Fibroblast of the aortic adventitia (primary cell): ENCODE measurements at regions not wholly inside any gene's neighbourhood (a gene's known extent, or its start where the extent isn't known, plus 50 kb on each side); places are given as distances from the start of the nearest gene placed in this dataset.

ENCODE experiments used
- DNase-seq: peaks from one replicate; pipeline ENCODE4 v3.0.0-alpha.2; 2010; ENCODE audit warnings: low read depth
- H3K4me3 ChIP-seq: 2 replicates; pipeline ENCODE4 v1.5.1; 2011; ENCODE audit warnings: low read depth, mild to moderate bottlenecking, control low read depth, low read length, moderate library complexity
- TF ChIP-seq, protein P1 (sequence below): IDR thresholded peaks from 2 replicates; pipeline ENCODE4 v1.5.1; 2011; ENCODE audit warnings: mild to moderate bottlenecking, low read length, control low read depth, inconsistent platforms; ENCODE audit not compliant: insufficient read depth

DNA sequence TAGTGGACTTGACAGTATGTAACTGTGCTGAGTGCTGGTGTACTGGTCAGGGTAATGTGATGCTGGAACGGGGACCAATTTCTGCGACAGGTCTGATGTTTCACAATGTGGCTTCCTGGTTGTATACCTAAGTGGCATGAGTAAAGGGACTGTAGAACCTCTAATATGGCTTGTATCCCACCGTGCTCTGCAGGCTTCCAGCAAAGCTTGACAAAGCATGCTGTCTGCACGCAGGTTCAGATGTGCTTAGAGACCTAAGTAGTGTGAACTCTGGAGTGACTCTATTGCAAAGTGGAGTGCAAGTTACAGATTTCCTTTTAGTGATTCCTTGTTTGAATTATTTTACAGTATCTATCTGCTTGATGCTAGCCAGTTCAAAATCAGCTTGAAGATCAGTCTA is 415.8 kb upstream of the NOVA1 start:
- no peak for DNase-seq
- H3K4me3 ChIP-seq: no peak overlapping the region
- TF ChIP-seq, protein P1, sequence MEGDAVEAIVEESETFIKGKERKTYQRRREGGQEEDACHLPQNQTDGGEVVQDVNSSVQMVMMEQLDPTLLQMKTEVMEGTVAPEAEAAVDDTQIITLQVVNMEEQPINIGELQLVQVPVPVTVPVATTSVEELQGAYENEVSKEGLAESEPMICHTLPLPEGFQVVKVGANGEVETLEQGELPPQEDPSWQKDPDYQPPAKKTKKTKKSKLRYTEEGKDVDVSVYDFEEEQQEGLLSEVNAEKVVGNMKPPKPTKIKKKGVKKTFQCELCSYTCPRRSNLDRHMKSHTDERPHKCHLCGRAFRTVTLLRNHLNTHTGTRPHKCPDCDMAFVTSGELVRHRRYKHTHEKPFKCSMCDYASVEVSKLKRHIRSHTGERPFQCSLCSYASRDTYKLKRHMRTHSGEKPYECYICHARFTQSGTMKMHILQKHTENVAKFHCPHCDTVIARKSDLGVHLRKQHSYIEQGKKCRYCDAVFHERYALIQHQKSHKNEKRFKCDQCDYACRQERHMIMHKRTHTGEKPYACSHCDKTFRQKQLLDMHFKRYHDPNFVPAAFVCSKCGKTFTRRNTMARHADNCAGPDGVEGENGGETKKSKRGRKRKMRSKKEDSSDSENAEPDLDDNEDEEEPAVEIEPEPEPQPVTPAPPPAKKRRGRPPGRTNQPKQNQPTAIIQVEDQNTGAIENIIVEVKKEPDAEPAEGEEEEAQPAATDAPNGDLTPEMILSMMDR: no peak

DNA sequence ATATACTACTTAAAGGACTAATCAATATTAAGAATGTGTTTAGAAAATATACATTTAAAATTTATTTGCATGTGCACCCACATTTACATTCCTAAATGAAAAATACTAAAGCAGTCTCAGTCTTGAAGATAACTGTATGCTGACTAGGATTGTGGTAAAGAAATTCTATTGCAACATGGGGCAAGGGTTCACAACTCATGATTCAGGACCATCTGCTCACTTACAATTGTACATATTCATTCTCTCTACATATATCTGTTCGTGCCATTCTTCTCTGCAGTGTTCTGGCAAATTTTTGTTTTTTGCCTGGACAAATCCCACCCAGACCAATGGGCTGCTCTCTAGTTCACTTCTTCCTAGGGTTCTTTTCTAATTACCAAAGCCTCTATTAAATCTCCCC is 417.2 kb upstream of the NOVA1 start:
- TF ChIP-seq, protein P1: no peak
- no peak overlapping the region for H3K4me3 ChIP-seq
- no peak for DNase-seq

- H3K4me3 ChIP-seq: no peak overlapping the region
- no peak for DNase-seq
- TF ChIP-seq, protein P1: no peak
Measured at GRCh38 chr14:27025648-27026047, 427.8 kb upstream of the NOVA1 start.

DNA sequence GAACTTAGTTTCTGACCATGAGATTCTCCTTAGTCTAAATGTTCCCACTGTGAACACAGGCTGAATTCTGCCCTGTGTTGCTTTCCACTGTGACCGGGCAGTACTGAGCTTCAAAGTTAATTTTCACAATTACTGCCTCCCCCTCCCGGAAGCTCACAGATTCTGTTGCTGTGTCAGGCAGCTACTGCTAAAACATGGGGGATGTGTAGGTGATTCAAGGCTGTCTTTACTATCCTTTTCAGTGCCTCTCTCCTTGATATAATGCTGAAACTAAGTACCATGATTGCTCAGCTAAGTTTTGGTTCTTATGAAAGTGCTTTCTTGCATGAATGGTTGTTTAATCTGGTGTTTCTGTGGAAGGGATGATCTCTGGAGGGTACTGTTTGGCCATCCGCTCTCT is 428.3 kb upstream of the NOVA1 start:
- TF ChIP-seq, protein P1: no peak
- no peak overlapping the region for H3K4me3 ChIP-seq

DNA sequence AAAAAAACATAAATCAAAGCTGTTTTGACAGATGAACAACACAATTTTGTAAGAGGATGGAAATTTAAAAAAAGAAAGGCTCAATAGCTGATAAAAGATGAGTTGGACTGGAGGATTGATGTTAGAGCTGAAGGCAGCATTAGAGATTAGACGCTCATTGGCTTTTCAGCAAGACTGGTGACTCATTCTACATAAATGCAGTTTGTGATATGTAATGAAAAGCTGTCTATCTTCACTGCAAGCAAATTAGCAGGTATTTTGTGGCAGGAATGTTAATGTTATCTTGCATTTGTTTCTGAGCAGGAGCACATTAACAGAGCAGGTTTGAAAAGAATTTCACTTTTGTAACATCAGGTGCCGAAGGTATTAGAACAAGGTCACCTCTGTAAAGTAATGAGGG is 442.7 kb upstream of the NOVA1 start:
- TF ChIP-seq, protein P1: no peak
- no peak for DNase-seq
- H3K4me3 ChIP-seq: no peak overlapping the region

More for the DNA sequence above, 428.3 kb upstream of the NOVA1 start:
- no peak for DNase-seq

- no peak for DNase-seq
- no peak overlapping the region for H3K4me3 ChIP-seq
- TF ChIP-seq, protein P1: no peak
Measured at GRCh38 chr14:27049701-27050100, 451.9 kb upstream of the NOVA1 start.

DNA sequence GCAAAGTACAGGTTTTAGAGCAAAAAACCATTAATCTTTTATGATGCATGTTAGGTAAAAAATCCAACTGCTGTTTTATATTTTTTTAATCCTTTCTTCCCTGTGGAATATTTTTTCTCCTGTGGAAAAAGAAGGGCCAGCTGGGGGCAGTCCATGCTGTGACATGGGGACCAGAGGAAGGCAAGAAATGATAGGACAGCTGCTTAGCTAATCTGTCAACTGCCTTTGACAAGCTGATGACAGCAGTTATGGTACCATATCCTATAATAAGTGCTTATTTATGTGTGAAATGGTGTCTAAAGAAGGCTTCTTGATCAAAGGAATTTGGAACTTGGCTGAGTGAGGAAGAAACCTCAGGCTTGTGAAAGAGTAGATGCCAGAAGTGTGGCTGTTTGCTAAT is 452.4 kb upstream of the NOVA1 start:
- H3K4me3 ChIP-seq: no peak overlapping the region
- TF ChIP-seq, protein P1: no peak
- no peak for DNase-seq
